ENCODE measurements at regions not wholly inside any gene's neighbourhood (a gene's known extent, or its start where the extent isn't known, plus 50 kb on each side); places are given as distances from the start of the nearest gene placed in this dataset.

- TF ChIP-seq, protein P1, sequence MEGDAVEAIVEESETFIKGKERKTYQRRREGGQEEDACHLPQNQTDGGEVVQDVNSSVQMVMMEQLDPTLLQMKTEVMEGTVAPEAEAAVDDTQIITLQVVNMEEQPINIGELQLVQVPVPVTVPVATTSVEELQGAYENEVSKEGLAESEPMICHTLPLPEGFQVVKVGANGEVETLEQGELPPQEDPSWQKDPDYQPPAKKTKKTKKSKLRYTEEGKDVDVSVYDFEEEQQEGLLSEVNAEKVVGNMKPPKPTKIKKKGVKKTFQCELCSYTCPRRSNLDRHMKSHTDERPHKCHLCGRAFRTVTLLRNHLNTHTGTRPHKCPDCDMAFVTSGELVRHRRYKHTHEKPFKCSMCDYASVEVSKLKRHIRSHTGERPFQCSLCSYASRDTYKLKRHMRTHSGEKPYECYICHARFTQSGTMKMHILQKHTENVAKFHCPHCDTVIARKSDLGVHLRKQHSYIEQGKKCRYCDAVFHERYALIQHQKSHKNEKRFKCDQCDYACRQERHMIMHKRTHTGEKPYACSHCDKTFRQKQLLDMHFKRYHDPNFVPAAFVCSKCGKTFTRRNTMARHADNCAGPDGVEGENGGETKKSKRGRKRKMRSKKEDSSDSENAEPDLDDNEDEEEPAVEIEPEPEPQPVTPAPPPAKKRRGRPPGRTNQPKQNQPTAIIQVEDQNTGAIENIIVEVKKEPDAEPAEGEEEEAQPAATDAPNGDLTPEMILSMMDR (IDR thresholded peaks at IDR 0.05; ENCODE audit: low read depth, low read length, poor library complexity, severe bottlenecking) = no peak
- no peak for TF ChIP-seq EZH2phosphoT487 (IDR thresholded peaks at IDR 0.05; ENCODE audit: borderline replicate concordance, low read length)
Measured at GRCh38 chr9:129320575-129321285, 142.7 kb upstream of the IER5L start.

Data from DOHH2 (cell line).